K562 (cell line): ENCODE measurements at regions not wholly inside any gene's neighbourhood (a gene's known extent, or its start where the extent isn't known, plus 50 kb on each side); places are given as distances from the start of the nearest gene placed in this dataset.

Experiments used
- ATAC-seq: fragments of 200-7000 bp; cut with Tn5 transposase; 3 replicates; pipeline ENCODE4 v1.9.1; 2020; ENCODE audit warnings: moderate library complexity
- BruUV-seq: library from RNA; stranded (reverse); fragments of 400-500 nt; replicated peaks from 2 replicates; lab custom pipeline; 2021; lab: Mats Ljungman, UMichigan
- CTCF ChIA-PET: fragments of 300-600 bp; formaldehyde crosslinking; extraction: SDS; loops from one replicate; lab custom pipeline; 2021; ENCODE audit warnings: low intra/inter-chr PET ratio; lab: Yijun Ruan, JAX
- POLR2A ChIA-PET: fragments of 300-600, 350-650 bp; sonication (Branson Sonifier 250); formaldehyde crosslinking; extraction: SDS; loops from one replicate; lab custom pipeline; 2021; ENCODE audit warnings: antibody characterized with exemption, inconsistent platforms; lab: Yijun Ruan, JAX
- DNase-seq, 4 experiments: peaks; one replicate each; pipeline versions ENCODE4 v3.0.0 to v3.0.0-alpha.2; 2011 to 2018; ENCODE audit warnings: low spot score in 3 of 4, mixed read lengths in 3 of 4; ENCODE audit errors: extremely low read depth in 1 of 4
- FAIRE-seq: peaks from 2 replicates; lab custom pipeline; 2011; peaks lifted over from hg19 to GRCh38; lab: Jason Lieb, UNC
- H2AFZ ChIP-seq: 2 replicates; pipeline ENCODE4 v1.6.0; 2011; ENCODE audit warnings: low read depth, low read length, control low read depth, inconsistent platforms
- H3K27ac ChIP-seq: fragments of 200-600 bp; 3 replicates; pipeline ENCODE4 v1.8.0; 2011; ENCODE audit warnings: low read depth, mild to moderate bottlenecking, control low read depth, inconsistent platforms, low read length, moderate library complexity, mixed read lengths; ENCODE audit errors: extremely low read depth
- H3K27me3 ChIP-seq, 2 experiments: fragments of 300-600 bp in 1 of 2; 2 replicates in 1 of 2; 3 replicates in 1 of 2; pipeline versions ENCODE4 v1.6.0 to v1.8.0; 2011; ENCODE audit warnings: inconsistent platforms in 2 of 2, low read length in 2 of 2, mild to moderate bottlenecking in 1 of 2, mixed read lengths in 1 of 2, moderate library complexity in 1 of 2; ENCODE audit not compliant: control insufficient read depth in 2 of 2, insufficient read depth in 2 of 2
- H3K36me3 ChIP-seq: fragments of 300-600 bp; 3 replicates; pipeline ENCODE4 v1.8.0; 2011; ENCODE audit warnings: mild to moderate bottlenecking, low read length, inconsistent platforms; ENCODE audit not compliant: control insufficient read depth, insufficient read depth
- H3K4me1 ChIP-seq, 2 experiments: fragments of 200-600 bp in 1 of 2; replicated peaks in 1 of 2; 2 replicates in 1 of 2; 3 replicates in 1 of 2; pipeline versions ENCODE4 v1.5.1 to v1.8.0; 2011; ENCODE audit warnings: inconsistent platforms in 2 of 2, low read length in 2 of 2, mild to moderate bottlenecking in 1 of 2, mixed read lengths in 1 of 2, moderate library complexity in 1 of 2; ENCODE audit not compliant: control insufficient read depth in 2 of 2, insufficient read depth in 2 of 2
- H3K4me2 ChIP-seq: 2 replicates; pipeline ENCODE4 v1.6.1; 2011; ENCODE audit warnings: low read length, control low read depth, inconsistent platforms, mixed read lengths; ENCODE audit not compliant: insufficient read depth
- H3K4me3 ChIP-seq: fragments of 200-600 bp; sonication (generic), shearing (Covaris generic); 2 replicates; pipeline ENCODE4 v1.5.1; 2016; ENCODE audit warnings: control low read depth, inconsistent platforms
- H3K79me2 ChIP-seq: fragments of 200-600 bp; 3 replicates; pipeline ENCODE4 v1.8.0; 2011; ENCODE audit warnings: low read length, inconsistent platforms; ENCODE audit not compliant: control insufficient read depth, insufficient read depth
- H3K9ac ChIP-seq, 2 experiments: 2 replicates each; pipeline versions ENCODE4 v1.6.0 to v1.6.1; 2011; ENCODE audit warnings: low read depth in 2 of 2, low read length in 2 of 2, control low read depth in 1 of 2, inconsistent platforms in 1 of 2, mild to moderate bottlenecking in 1 of 2, mixed read lengths in 1 of 2; ENCODE audit not compliant: insufficient read depth in 1 of 2
- H3K9me1 ChIP-seq: one replicate; pipeline ENCODE4 v1.6.0; 2011; ENCODE audit warnings: inconsistent platforms, mild to moderate bottlenecking, low read length, moderate library complexity; ENCODE audit not compliant: control insufficient read depth, insufficient read depth
- H3K9me3 ChIP-seq: replicated peaks from 2 replicates; pipeline ENCODE4 v1.5.1; 2011; ENCODE audit warnings: low read depth, low read length, inconsistent platforms; ENCODE audit not compliant: control insufficient read depth, insufficient read depth
- H4K20me1 ChIP-seq: replicated peaks from 2 replicates; pipeline ENCODE4 v1.6.1; 2011; ENCODE audit warnings: low read length, inconsistent platforms, mixed read lengths; ENCODE audit not compliant: control insufficient read depth, insufficient read depth
- FOSL1 ChIP-seq: fragments of 200-800 bp; sonication (Bioruptor generic); conservative IDR thresholded peaks from 2 replicates; pipeline ENCODE4 v1.6.1; 2016; ENCODE audit warnings: missing genetic modification characterization, missing compliant biosample characterization
- HNRNPH1 ChIP-seq: fragments of 200-400 bp; formaldehyde crosslinking; optimal IDR thresholded peaks from 2 replicates; pipeline ENCODE3; 2017; ENCODE audit warnings: low read depth, mild to moderate bottlenecking, low read length, moderate library complexity
- SRF ChIP-seq, 2 experiments: fragments of 250-450, 450-650 bp in 1 of 2; sonication (Bioruptor Pico) in 1 of 2; sonication (generic) in 1 of 2; formaldehyde crosslinking; IDR thresholded peaks; 2 replicates each; pipeline versions ENCODE4 v1.5.0 to v1.5.1; 2020 to 2022; ENCODE audit warnings: mild to moderate bottlenecking in 1 of 2, missing genetic modification reagents in 1 of 2
- TOE1 ChIP-seq, 2 experiments: fragments of 450-650 bp in 1 of 2; sonication (generic) in 1 of 2; formaldehyde crosslinking in 1 of 2; IDR thresholded peaks; 2 replicates each; pipeline versions ENCODE4 v1.7.1 to v1.8.0; 2016 to 2022; ENCODE audit warnings: borderline replicate concordance in 2 of 2, mild to moderate bottlenecking in 2 of 2, antibody characterized with exemption in 1 of 2, inconsistent platforms in 1 of 2, low read depth in 1 of 2, missing genetic modification reagents in 1 of 2, moderate library complexity in 1 of 2
- WGBS: fragments of 100-300 bp; shearing (Covaris generic); methylation state at CpG from one replicate; pipeline ENCODE4 v1.1.6; 2016; ENCODE audit warnings: low coverage, mixed read lengths; ENCODE audit not compliant: insufficient coverage; ENCODE audit errors: missing lambda C conversion rate; 5-methylcytosine and 5-hydroxymethylcytosine counted together
- in situ Hi-C: fragments of 300-500 bp; cut with MboI; formaldehyde crosslinking; loops from 4 replicates; pipeline ENCODE4 v1.15.0; 2018; ENCODE audit warnings: inconsistent platforms, mixed read lengths
- intact Hi-C: fragments of 100-400 bp; cut with micrococcal nuclease; formaldehyde crosslinking; loops from 2 replicates; pipeline ENCODE4 v1.14.2; 2022
- TF ChIP-seq, protein P1 (sequence below), 3 experiments: IDR thresholded peaks in 2 of 3; conservative IDR thresholded peaks in 1 of 3; 2 replicates each; pipeline ENCODE4 v1.5.1; 2011 to 2012; ENCODE audit warnings: low read length in 3 of 3, mild to moderate bottlenecking in 3 of 3, control low read depth in 2 of 3, improper control_type of control experiment in 1 of 3, inconsistent platforms in 1 of 3, low read depth in 1 of 3, mixed read lengths in 1 of 3, moderate library complexity in 1 of 3; ENCODE audit not compliant: insufficient read depth in 2 of 3

DNA sequence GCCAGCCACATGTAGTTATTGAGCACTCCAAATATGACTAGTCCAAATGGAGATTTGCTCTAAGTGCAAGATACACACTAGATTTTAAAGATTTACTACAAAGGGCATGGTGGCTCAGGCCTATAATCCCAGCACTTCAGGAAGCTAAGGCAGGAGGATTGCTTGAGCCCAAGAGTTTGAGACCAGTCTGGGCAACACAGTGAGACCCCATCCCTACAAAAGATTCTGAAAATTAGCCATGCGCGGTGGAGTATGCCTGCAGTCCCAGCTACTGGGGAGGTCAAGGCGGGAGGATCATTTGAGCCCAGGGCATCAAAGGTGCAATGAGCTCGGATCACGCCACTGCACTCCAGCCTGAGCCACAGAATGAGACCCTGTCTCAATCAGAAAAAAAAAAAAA, 93.5 kb upstream of the HNRNPA3 start (continued):
- no peak for TF ChIP-seq HNRNPH1
- TF ChIP-seq SRF (CRISPR knock-in tag; IDR thresholded peaks at IDR 0.05): no peak

DNA sequence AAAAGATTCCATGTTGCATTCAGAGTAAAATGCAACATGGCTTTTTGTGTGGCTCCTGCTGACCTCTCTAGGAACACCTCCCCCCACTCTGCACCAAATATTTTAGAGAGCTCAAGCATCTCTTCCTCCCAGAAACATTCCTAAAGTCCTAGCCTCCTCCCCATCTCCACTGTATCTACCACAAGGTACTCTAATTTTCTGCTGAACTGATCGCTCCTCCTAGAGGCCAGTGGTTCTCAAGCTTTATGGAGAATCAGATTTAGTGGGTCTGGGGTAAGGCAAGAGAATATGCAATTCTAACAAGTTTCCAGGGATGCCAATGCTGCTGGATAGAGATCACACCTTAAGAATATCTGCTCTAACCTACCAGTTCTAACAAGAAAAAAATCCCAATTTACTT, 89.5 kb upstream of the HNRNPA3 start:
- Histone ChIP-seq H3K36me3 (no peaks in the 10 kb centered on the region), H3K27ac (no peak overlapping the region), H3K9ac (no peak overlapping the region), H3K4me1 (no peaks in the 10 kb centered on the region), H4K20me1 (no peaks in the 10 kb centered on the region), H3K4me2 (no peak overlapping the region), H3K4me3 (no peak overlapping the region), H2AFZ (no peak overlapping the region), H3K9me1 (no peaks in the 10 kb centered on the region), H3K27me3 (peaks cover 2 to 7% of the 10 kb centered on the region in 2 experiments; a peak in 1 of 5 replicates), H3K9me3 (no peaks in the 10 kb centered on the region), H3K79me2 (no peaks in the 10 kb centered on the region)
- peak; percentile 29 for FAIRE-seq
- intact Hi-C loops: no loop called here
- no TSS peak for BruUV-seq
- no peak for DNase-seq
- ATAC-seq: no peak
- in situ Hi-C loops: no loop called here
- TF ChIP-seq FOSL1 (tag) (no peak), TOE1 (IDR thresholded peaks at IDR 0.05; ENCODE audit: borderline replicate concordance) (no peak), TOE1 (CRISPR knock-in tag; IDR thresholded peaks at IDR 0.05; ENCODE audit: borderline replicate concordance, low read depth) (no peak)
- TF ChIP-seq, protein P1, sequence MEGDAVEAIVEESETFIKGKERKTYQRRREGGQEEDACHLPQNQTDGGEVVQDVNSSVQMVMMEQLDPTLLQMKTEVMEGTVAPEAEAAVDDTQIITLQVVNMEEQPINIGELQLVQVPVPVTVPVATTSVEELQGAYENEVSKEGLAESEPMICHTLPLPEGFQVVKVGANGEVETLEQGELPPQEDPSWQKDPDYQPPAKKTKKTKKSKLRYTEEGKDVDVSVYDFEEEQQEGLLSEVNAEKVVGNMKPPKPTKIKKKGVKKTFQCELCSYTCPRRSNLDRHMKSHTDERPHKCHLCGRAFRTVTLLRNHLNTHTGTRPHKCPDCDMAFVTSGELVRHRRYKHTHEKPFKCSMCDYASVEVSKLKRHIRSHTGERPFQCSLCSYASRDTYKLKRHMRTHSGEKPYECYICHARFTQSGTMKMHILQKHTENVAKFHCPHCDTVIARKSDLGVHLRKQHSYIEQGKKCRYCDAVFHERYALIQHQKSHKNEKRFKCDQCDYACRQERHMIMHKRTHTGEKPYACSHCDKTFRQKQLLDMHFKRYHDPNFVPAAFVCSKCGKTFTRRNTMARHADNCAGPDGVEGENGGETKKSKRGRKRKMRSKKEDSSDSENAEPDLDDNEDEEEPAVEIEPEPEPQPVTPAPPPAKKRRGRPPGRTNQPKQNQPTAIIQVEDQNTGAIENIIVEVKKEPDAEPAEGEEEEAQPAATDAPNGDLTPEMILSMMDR (IDR thresholded peaks at IDR 0.05 in 2 of 3, conservative IDR thresholded peaks at IDR 0.05 in 1 of 3; ENCODE audit: insufficient read depth in 2 of 3, low read depth in 1 of 3, low read length in 3 of 3): 0 out of 6 replicates have a peak, but pooled peaks of 1 of the 3 experiments have one; percentile 15
- ChIA-PET POLR2A (interaction anchor here (0.8 to 1.1 kb wide), 3 partner anchors 11 to 754 kb away, joined by 3 to 4 read pairs (median 3); no protein-coding TSS in a partner anchor), CTCF (no interaction called here)
- WGBS: 4% methylated on average over 1 of the region's 1 CpG
